Keratinocyte (primary cell): ENCODE measurements at regions not wholly inside any gene's neighbourhood (a gene's known extent, or its start where the extent isn't known, plus 50 kb on each side); places are given as distances from the start of the nearest gene placed in this dataset.

Experiments
- DNase-seq: peaks from one replicate; pipeline ENCODE4 v3.0.0-alpha.2; 2011; ENCODE audit warnings: low read depth, missing footprints, low spot score
- FAIRE-seq: peaks from 2 replicates; lab custom pipeline; 2011; peaks lifted over from hg19 to GRCh38; lab: Jason Lieb, UNC
- H2AFZ ChIP-seq: 2 replicates; pipeline ENCODE4 v1.6.0; 2012; ENCODE audit warnings: low read length, control low read depth, inconsistent platforms; ENCODE audit not compliant: control insufficient read depth
- H3K27ac ChIP-seq: 2 replicates; pipeline ENCODE4 v1.5.1; 2011; ENCODE audit warnings: low read length; ENCODE audit not compliant: control insufficient read depth, insufficient read depth
- H3K27me3 ChIP-seq: 3 replicates; pipeline ENCODE4 v1.6.0; 2011; ENCODE audit warnings: low read length; ENCODE audit not compliant: control insufficient read depth, insufficient read depth; ENCODE audit errors: extremely low read depth
- H3K36me3 ChIP-seq, 2 experiments: 2 replicates in 1 of 2; 3 replicates in 1 of 2; pipeline ENCODE4 v1.5.1; 2011; ENCODE audit warnings: low read length in 2 of 2, mild to moderate bottlenecking in 1 of 2; ENCODE audit not compliant: control insufficient read depth in 2 of 2, insufficient read depth in 2 of 2; ENCODE audit errors: extremely low read depth in 1 of 2
- H3K4me1 ChIP-seq: 3 replicates; pipeline ENCODE4 v1.5.1; 2011; ENCODE audit warnings: low read length; ENCODE audit not compliant: control insufficient read depth, insufficient read depth; ENCODE audit errors: extremely low read depth
- H3K4me2 ChIP-seq: 3 replicates; pipeline ENCODE4 v1.6.0; 2011; ENCODE audit warnings: low read depth, low read length; ENCODE audit not compliant: control insufficient read depth, insufficient read depth; ENCODE audit errors: extremely low read depth
- H3K4me3 ChIP-seq, 3 experiments: fragments of 200-600 bp in 1 of 3; sonication (generic) in 1 of 3; 2 replicates in 2 of 3; 3 replicates in 1 of 3; pipeline ENCODE4 v1.5.1; 2011 to 2016; ENCODE audit warnings: low read length in 3 of 3, mild to moderate bottlenecking in 3 of 3, control low read depth in 2 of 3, inconsistent platforms in 1 of 3, low read depth in 1 of 3, mixed read lengths in 1 of 3, mixed run types in 1 of 3, moderate library complexity in 1 of 3; ENCODE audit not compliant: control insufficient read depth in 2 of 3, insufficient read depth in 2 of 3; ENCODE audit errors: extremely low read depth in 1 of 3
- H3K79me2 ChIP-seq: 2 replicates; pipeline ENCODE4 v1.6.0; 2012; ENCODE audit warnings: low read length; ENCODE audit not compliant: control insufficient read depth, insufficient read depth
- H3K9ac ChIP-seq: 3 replicates; pipeline ENCODE4 v1.6.0; 2011; ENCODE audit warnings: low read length; ENCODE audit not compliant: control insufficient read depth, insufficient read depth; ENCODE audit errors: extremely low read depth
- H3K9me1 ChIP-seq: 3 replicates; pipeline ENCODE4 v1.6.0; 2011; ENCODE audit warnings: low read length; ENCODE audit not compliant: control insufficient read depth, insufficient read depth; ENCODE audit errors: extremely low read depth
- H3K9me3 ChIP-seq: 2 replicates; pipeline ENCODE4 v1.5.1; 2012; ENCODE audit warnings: low read depth, low read length; ENCODE audit not compliant: control insufficient read depth
- H4K20me1 ChIP-seq: 3 replicates; pipeline ENCODE4 v1.6.0; 2011; ENCODE audit warnings: low read length; ENCODE audit not compliant: control insufficient read depth, insufficient read depth; ENCODE audit errors: extremely low read depth
- EZH2 ChIP-seq: IDR thresholded peaks from one replicate; pipeline ENCODE4 v1.6.1; 2012; ENCODE audit warnings: inconsistent platforms, mild to moderate bottlenecking, low read length, moderate library complexity
- dilution Hi-C: fragments of 300-500 bp; cut with MboI; formaldehyde crosslinking; loops from one replicate; pipeline ENCODE4 v1.7.0; 2020; ENCODE audit warnings: low sequenced_read_pairs; ENCODE audit not compliant: extremely low pct_ligation_motif_present
- TF ChIP-seq, protein P1 (sequence below), 3 experiments: IDR thresholded peaks in 1 of 3; conservative IDR thresholded peaks in 1 of 3; optimal IDR thresholded peaks in 1 of 3; 2 replicates in 2 of 3; 3 replicates in 1 of 3; pipeline versions ENCODE3 to v1.5.1; 2011; ENCODE audit warnings: low read length in 3 of 3, mild to moderate bottlenecking in 3 of 3, moderate library complexity in 2 of 3, control low read depth in 1 of 3, inconsistent platforms in 1 of 3; ENCODE audit not compliant: insufficient read depth in 2 of 3; ENCODE audit errors: extremely low read depth in 1 of 3

DNA sequence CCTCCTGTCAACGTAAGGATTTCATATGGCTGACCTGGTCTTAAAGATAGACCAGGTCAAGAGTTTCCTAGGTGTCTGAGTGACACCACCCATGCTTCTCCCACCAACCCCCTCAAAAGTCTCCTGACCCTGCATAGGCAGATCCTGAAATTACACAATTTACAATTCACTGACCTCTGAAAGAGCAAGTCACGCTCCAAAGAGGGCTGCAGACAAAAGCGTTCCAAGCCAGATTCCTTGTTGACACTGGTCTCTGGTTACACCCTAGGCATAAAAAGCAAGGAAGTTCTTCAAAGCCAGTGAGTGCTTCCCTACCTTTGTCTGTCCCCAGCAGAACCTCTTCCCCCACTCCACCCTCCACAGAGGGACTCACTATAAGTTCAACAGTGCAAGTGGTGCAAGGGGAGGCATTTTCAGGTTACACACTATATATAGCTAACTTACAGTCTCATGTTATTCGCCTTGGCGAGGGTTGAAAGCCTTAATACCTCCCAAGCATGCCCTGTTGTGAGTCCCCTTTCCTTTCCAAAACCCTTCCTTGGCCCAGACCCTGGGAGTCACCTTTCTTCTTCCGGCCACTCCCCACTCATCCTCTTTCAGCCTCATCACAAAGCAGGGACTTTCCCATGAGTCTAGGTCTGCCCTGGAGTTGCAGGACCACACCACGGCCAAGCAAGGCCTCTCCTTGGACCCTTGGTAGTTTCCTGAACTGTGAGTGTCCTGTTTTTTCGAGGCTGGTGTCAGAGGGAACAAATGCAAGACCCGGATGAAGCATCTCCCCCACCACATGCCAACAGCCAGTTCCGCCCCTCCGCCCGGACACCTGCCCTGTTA is 58.0 kb upstream of the KLF3 start:
- no peak for TF ChIP-seq EZH2
- TF ChIP-seq, protein P1, sequence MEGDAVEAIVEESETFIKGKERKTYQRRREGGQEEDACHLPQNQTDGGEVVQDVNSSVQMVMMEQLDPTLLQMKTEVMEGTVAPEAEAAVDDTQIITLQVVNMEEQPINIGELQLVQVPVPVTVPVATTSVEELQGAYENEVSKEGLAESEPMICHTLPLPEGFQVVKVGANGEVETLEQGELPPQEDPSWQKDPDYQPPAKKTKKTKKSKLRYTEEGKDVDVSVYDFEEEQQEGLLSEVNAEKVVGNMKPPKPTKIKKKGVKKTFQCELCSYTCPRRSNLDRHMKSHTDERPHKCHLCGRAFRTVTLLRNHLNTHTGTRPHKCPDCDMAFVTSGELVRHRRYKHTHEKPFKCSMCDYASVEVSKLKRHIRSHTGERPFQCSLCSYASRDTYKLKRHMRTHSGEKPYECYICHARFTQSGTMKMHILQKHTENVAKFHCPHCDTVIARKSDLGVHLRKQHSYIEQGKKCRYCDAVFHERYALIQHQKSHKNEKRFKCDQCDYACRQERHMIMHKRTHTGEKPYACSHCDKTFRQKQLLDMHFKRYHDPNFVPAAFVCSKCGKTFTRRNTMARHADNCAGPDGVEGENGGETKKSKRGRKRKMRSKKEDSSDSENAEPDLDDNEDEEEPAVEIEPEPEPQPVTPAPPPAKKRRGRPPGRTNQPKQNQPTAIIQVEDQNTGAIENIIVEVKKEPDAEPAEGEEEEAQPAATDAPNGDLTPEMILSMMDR (optimal IDR thresholded peaks at IDR 0.05 in 1 of 3, IDR thresholded peaks at IDR 0.05 in 1 of 3, conservative IDR thresholded peaks at IDR 0.05 in 1 of 3; ENCODE audit: extremely low read depth in 1 of 3, insufficient read depth in 2 of 3, low read length in 3 of 3), result no peak
- Histone ChIP-seq H3K4me2 (no peak overlapping the region), H3K27me3 (no peaks in the 10 kb centered on the region), H3K79me2 (no peaks in the 10 kb centered on the region), H2AFZ (no peak overlapping the region), H3K4me3 (no peak overlapping the region), H4K20me1 (no peaks in the 10 kb centered on the region), H3K4me1 (peaks cover 9% of the 10 kb centered on the region), H3K9me1 (no peaks in the 10 kb centered on the region), H3K36me3 (no peaks in the 10 kb centered on the region), H3K27ac (no peak overlapping the region), H3K9ac (no peak overlapping the region), H3K9me3 (no peaks in the 10 kb centered on the region)
- FAIRE-seq (no peak), DNase-seq (no peak)
- dilution Hi-C loops, result no loop called here

DNA sequence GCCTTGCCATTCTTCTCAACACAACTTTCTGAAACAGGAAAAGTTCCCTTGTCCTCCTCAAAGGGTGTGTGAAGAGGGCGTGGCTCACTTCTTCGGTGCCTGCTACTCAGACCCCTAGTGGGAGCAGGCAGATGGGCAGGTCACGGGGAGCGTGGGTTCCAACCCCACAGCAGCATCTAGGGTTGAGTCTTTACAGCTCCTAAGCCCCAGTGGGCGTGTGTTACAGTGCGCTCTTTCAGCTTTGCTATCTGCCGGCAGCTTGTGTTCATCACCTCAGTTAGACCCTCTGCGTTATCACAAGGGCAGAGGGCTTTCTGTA is 57.5 kb upstream of the KLF3 start:
- dilution Hi-C loops, result no loop called here
- no peaks in the 10 kb centered on the region for H3K36me3 ChIP-seq

More for the DNA sequence above, 57.5 kb upstream of the KLF3 start:
- Histone ChIP-seq H3K4me3 (no peak overlapping the region), H3K27ac (no peak overlapping the region), H3K9ac (no peak overlapping the region), H4K20me1 (no peaks in the 10 kb centered on the region), H3K4me1 (peaks cover 5% of the 10 kb centered on the region), H3K79me2 (no peaks in the 10 kb centered on the region), H3K4me2 (no peak overlapping the region), H2AFZ (no peak overlapping the region), H3K9me1 (no peaks in the 10 kb centered on the region), H3K9me3 (no peaks in the 10 kb centered on the region), H3K27me3 (no peaks in the 10 kb centered on the region)
- TF ChIP-seq, protein P1 (optimal IDR thresholded peaks at IDR 0.05 in 1 of 3, IDR thresholded peaks at IDR 0.05 in 1 of 3, conservative IDR thresholded peaks at IDR 0.05 in 1 of 3; ENCODE audit: extremely low read depth in 1 of 3, insufficient read depth in 2 of 3, low read length in 3 of 3), result no peak
- TF ChIP-seq EZH2, result no peak
- DNase-seq (no peak), FAIRE-seq (no peak)
